Nucleus accumbens (tissue), 56 donors: ENCODE measurements at regions not wholly inside any gene's neighbourhood (a gene's known extent, or its start where the extent isn't known, plus 50 kb on each side); places are given as distances from the start of the nearest gene placed in this dataset.
"Not testable (repeated sequence)": the region's sequence is repeated elsewhere in the genome, so short reads cannot be mapped to it uniquely, and the experiment has no call there.

Source experiments
- DNase-seq, 56 donors: peaks; one replicate each; lab custom pipeline; 2025; lab: John Stamatoyannopoulos, UW

DNA sequence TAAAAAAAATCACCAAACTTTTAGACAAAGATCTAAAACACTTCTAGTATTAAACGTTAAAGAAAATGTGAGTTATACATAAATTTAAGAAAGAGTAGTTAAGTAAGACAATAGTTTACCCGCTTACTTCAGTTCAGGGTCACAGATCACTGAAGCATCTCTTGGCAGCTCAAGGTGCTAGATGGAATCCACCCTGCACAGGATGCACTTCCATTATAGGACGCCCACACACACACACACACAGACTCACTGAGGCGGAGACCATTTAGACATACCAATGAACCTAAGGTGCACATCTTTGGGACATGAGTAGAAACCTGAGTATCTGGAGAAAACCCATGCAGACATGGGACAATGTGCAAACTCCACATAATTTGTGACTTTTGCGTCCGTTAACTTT, 630.6 kb upstream of the ZNF804A start:
- DNase-seq = no peak

DNA sequence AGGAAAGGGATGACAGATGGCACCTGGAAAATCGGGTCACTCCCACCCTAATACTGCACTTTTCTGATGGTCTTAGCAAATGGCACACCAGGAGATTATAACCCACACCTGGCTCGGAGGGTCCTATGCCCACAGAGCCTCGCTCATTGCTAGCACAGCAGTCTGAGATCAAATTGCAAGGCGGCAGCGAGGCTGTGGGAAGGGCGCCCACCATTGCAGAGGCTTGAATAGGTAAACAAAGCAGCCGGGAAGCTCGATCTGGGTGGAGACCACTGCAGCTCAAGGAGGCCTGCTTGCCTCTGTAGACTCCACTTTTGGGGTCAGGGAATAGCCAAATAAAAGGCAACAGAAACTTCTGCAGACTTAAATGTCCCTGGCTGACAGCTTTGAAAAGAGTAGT, 622.7 kb upstream of the ZNF804A start:
- DNase-seq = not testable (repeated sequence)

GRCh38 chr2:183984871-183985270, 613.5 kb upstream of the ZNF804A start:
- no peak for DNase-seq

- no peak for DNase-seq
These were observed 606.4 kb upstream of the ZNF804A start for GRCh38 chr2:183991968-183992367.

DNA sequence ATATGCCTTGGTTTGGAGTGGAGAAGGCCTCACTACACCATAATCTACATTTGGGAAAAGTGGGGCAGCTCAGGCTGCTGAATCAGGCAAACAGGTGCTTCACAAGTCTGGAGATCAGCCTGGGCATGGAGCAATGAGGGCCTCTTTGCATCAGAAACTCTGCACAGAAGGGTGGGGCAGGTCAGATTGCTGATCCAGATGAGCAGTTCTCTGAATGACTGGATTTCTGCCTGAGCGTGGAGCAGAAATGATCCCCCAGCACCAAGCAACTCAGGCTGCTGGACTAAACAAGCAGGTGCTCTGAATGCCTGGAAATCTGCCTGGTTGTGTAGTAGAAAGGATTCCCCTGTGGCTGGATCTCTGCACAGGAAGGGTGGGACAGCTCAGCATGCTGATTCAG, 605.3 kb upstream of the ZNF804A start:
- no peak for DNase-seq

DNA sequence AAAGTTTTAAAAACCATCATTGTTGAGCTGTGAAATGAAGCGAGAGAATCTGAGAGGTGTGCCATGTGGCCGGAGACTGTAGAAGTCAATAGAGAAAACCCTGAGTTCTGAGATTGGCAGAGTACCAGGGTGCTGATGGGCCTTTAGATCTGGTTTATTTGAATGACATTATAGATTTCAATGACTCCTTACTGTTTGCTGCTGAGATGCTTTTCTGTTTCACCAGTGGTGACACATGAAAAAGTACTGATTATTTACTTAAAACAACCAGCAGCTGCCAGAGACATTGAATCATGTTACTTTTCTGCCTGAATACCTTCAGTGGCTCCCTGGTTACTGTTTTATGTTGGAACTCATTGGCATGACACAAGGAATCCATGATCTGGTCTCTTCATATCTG, 602.7 kb upstream of the ZNF804A start:
- peak in 1 of 56 donors; percentile 1 for DNase-seq

- no peak for DNase-seq
These were observed 601.2 kb upstream of the ZNF804A start for GRCh38 chr2:183996825-183997793.

- no peak for DNase-seq
These were observed 600.1 kb upstream of the ZNF804A start for GRCh38 chr2:183998041-183998796.

DNA sequence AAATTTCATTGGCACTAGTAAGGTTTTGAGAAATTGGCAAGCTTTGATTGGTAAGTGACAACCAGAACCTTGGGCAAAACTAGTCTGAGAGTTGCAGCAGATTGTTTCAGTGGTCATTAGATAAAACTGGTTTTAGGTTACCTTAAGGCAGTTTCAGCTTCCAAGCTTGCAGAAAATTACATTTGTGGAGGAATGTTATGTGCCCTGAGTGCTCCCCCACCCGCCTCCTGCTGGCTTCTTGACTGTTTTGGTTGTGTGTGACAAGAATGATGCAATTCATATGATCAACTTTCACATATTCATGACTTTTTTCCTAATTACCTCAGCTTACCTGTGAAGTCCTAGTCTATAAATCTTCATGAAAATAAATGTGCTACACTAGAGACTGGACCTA, 599.5 kb upstream of the ZNF804A start:
- DNase-seq = no peak

- no peak for DNase-seq
These were observed 593.9 kb upstream of the ZNF804A start for GRCh38 chr2:184004289-184004947.

DNA sequence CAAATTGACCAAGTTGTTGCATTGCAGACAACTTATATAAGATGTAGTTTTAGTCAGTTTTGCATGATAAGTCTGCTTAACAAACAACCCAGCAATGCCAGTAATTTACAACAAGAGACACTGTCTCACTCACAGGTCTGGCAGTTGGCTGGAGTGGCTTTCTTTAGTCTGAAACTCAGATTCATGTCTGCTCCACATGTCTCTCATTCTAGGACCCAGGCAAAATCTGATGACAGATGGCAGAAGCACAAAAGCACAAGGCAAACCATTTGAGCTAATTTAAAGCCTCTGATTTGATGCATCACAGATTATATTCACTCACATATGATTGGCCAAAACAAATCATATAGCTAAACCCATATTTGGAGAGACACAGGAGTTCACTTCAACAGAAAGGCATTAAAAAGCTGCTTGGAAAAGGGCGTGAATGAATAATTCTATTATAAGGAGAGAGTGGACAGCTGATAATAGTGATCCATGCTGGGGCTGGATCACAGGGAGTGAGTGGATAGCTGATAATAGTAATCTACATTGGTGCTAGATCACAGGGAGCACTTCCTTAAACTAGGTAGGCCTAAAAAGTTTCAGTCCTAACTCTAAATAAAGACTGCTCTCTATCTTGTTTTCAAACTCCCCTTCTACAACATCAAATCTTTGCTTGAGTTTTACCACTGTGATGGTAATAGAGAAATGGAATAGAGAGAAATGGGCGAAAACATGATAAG, 593.2 kb upstream of the ZNF804A start:
- no peak for DNase-seq

- DNase-seq = no peak
These were observed 591.3 kb upstream of the ZNF804A start for GRCh38 chr2:184006998-184007397.

DNA sequence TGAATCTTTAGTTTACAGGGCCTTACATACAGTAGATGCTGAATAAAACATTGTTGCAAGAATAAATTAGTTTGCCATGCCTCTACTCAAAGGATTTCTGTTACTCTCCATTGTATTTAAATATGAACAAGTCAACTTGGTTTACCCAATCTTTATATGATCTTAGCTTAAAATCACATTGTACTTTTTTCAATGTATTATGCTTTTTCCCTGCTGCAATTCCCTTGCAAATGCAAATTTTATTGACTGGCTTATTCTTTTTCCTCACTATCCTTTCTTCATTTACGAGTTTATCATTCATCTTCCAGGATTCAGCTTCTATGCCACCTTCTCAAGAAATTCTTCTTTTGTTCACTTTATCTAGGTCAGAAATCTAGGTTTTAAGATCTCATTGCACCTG, 571.4 kb upstream of the ZNF804A start:
- DNase-seq = no peak

DNA sequence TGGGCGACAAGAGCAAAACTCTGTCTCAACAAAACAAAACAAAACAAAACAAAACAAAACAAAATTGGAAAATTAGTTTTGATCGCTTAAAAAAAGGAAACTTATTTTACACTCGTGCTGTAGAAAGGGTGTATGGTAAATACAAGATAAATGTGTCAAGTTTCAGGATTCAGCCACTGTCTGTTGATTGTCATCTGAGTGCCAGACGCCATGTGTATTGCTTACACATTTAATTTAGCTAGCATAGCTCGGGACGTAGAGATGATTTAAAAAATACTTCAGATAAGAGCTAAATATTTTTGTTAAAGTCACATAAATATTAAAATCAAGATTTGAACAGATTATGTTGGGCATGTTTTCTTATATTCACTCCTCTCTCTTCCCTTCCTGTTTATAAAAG, 568.1 kb upstream of the ZNF804A start:
- no peak for DNase-seq

- no peak for DNase-seq
These were observed 567.3 kb upstream of the ZNF804A start for GRCh38 chr2:184030989-184031388.

GRCh38 chr2:184031402-184032147, 566.8 kb upstream of the ZNF804A start:
- DNase-seq = no peak

DNA sequence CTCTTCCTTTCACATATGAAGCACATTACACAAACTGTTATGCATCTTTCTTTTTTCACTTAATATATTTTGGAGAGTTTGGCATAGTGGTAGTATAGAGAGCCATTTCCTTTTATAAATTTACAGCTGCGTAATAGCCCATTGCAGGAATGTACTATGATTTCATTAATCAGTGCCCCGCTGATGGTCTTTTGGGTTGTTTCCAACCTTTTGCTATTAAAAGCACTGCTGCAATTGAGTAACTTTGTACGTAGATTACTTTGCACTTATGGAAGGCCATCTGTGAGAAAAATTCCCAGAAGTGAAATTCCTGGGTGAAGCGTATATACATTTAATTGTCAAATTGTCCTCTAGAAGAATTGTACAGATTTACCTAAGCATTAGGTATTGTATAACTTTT, 565.3 kb upstream of the ZNF804A start:
- DNase-seq = no peak

DNA sequence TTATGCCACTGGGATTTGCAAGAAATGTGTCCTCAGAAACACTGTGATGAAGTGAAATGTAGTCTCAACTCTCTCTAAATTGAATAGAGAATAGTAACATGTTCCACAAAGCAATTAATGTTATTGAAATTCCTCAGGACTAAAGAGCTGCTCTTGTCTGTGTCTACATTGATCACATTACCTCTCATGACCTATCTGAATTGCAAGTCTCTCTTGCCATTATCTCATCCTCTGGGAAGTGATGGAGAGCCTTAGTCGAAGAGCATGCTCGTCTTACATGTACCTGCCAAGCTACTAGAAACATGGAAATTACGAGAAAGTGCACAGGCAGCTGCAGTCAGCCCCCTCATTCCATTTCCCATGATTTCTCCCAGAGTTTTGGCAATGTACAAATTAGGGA, 561.1 kb upstream of the ZNF804A start:
- no peak for DNase-seq

DNA sequence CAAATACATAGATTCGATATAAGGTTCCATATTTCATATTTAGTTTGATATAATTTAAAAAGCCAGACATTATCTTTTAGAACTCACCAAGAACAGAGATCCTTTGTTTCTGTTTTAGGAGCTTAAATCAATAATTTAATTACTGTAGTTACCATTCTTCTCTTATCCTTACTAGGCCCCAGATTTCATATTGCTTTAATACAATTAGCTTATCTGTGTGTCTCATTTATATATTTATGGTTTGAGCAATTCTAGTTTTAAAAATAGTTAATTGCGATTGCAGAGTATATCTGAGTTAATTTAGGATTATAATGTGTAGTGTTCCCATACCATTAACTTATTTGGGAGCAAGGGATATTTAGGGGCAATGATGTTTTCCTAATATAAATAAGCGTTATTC, 558.8 kb upstream of the ZNF804A start:
- DNase-seq = no peak

DNA sequence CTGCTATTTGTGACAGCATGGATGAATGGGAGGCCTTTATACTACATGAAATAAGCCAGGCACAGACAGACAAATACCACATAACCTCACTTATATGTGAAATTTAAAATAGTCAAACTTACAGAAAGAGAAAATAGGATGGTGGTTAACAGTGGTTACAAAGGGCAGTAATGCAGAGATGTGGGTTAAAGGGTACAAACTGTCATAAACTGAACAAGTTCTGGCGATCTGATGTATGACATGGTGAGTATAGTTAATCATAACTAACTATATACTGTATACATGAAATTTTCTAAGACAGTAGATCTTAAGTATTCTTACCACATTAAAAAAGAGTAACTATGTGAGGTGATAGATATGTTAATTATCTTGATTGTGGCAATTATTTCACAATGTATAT, 558.1 kb upstream of the ZNF804A start:
- DNase-seq = no peak
